ENCODE measurements at regions not wholly inside any gene's neighbourhood (a gene's known extent, or its start where the extent isn't known, plus 50 kb on each side); places are given as distances from the start of the nearest gene placed in this dataset.

GRCh38 chr12:71233083-71233482 is 75.3 kb upstream of the TSPAN8 start:
- no peaks in the 10 kb centered on the region for H3K36me3 Mint-ChIP-seq (ENCODE audit: insufficient read depth, unreplicated experiment)
- Histone ChIP-seq H3K9me3 (no peaks in the 10 kb centered on the region), H3K4me1 (no peaks in the 10 kb centered on the region), H3K36me3 (ENCODE audit: control insufficient read depth, insufficient read depth, low read length) (no peaks in the 10 kb centered on the region), H3K27me3 (replicated peaks; ENCODE audit: control insufficient read depth, insufficient read depth, low read length) (no peaks in the 10 kb centered on the region), H3K4me3 (ENCODE audit: low read depth, low read length) (no peak overlapping the region)
- POLR2A ChIA-PET = no interaction called here
- CTCF ChIA-PET = no interaction called here
- no peak for TF ChIP-seq CTCF (IDR thresholded peaks at IDR 0.05; ENCODE audit: insufficient read depth in 1 of 2, low read depth in 1 of 2, low read length in 1 of 2, severe bottlenecking in 1 of 2, unreplicated experiment in 1 of 2)
- no peaks in the 10 kb centered on the region for H3K4me1 Mint-ChIP-seq (ENCODE audit: low read depth, unreplicated experiment)
- no TSS peak for BruUV-seq (replicated peaks)
- no peaks in the 10 kb centered on the region for H3K9me3 Mint-ChIP-seq (ENCODE audit: unreplicated experiment)
- no peak overlapping the region for H3K27ac Mint-ChIP-seq (ENCODE audit: unreplicated experiment)
- no peak overlapping the region for H3K4me3 Mint-ChIP-seq (ENCODE audit: unreplicated experiment)
- no peaks in the 10 kb centered on the region for H3K27me3 Mint-ChIP-seq (ENCODE audit: insufficient read depth, unreplicated experiment)
- intact Hi-C loops (cut with micrococcal nuclease; ENCODE audit: unreplicated experiment) = no loop called here
- no peak for DNase-seq

- H3K4me3 Mint-ChIP-seq (ENCODE audit: unreplicated experiment) = no peak overlapping the region
- Histone ChIP-seq H3K9me3 (no peaks in the 10 kb centered on the region), H3K4me1 (no peaks in the 10 kb centered on the region), H3K36me3 (ENCODE audit: control insufficient read depth, insufficient read depth, low read length) (no peaks in the 10 kb centered on the region), H3K4me3 (ENCODE audit: low read depth, low read length) (no peak overlapping the region), H3K27me3 (replicated peaks; ENCODE audit: control insufficient read depth, insufficient read depth, low read length) (no peaks in the 10 kb centered on the region)
- intact Hi-C loops (cut with micrococcal nuclease; ENCODE audit: unreplicated experiment) = no loop called here
- DNase-seq = no peak
- POLR2A ChIA-PET = no interaction called here
- CTCF ChIA-PET = no interaction called here
- no peaks in the 10 kb centered on the region for H3K36me3 Mint-ChIP-seq (ENCODE audit: insufficient read depth, unreplicated experiment)
- H3K27ac Mint-ChIP-seq (ENCODE audit: unreplicated experiment) = no peak overlapping the region
- H3K27me3 Mint-ChIP-seq (ENCODE audit: insufficient read depth, unreplicated experiment) = no peaks in the 10 kb centered on the region
- no peaks in the 10 kb centered on the region for H3K9me3 Mint-ChIP-seq (ENCODE audit: unreplicated experiment)
- no TSS peak for BruUV-seq (replicated peaks)
- TF ChIP-seq CTCF (IDR thresholded peaks at IDR 0.05; ENCODE audit: insufficient read depth in 1 of 2, low read depth in 1 of 2, low read length in 1 of 2, severe bottlenecking in 1 of 2, unreplicated experiment in 1 of 2) = no peak
- H3K4me1 Mint-ChIP-seq (ENCODE audit: low read depth, unreplicated experiment) = no peaks in the 10 kb centered on the region
These were observed 72.7 kb upstream of the TSPAN8 start for GRCh38 chr12:71230542-71230941.

GRCh38 chr12:71223139-71223538 is 65.3 kb upstream of the TSPAN8 start:
- no peaks in the 10 kb centered on the region for H3K4me1 ChIP-seq
- no peak overlapping the region for H3K27ac Mint-ChIP-seq (ENCODE audit: unreplicated experiment)
- no peak overlapping the region for H3K4me3 Mint-ChIP-seq (ENCODE audit: unreplicated experiment)
- no peaks in the 10 kb centered on the region for H3K36me3 Mint-ChIP-seq (ENCODE audit: insufficient read depth, unreplicated experiment)
- H3K4me1 Mint-ChIP-seq (ENCODE audit: low read depth, unreplicated experiment) = no peaks in the 10 kb centered on the region
- ChIA-PET POLR2A (no interaction called here), CTCF (no interaction called here)
- no peak for DNase-seq
- no peak for TF ChIP-seq CTCF (IDR thresholded peaks at IDR 0.05; ENCODE audit: insufficient read depth in 1 of 2, low read depth in 1 of 2, low read length in 1 of 2, severe bottlenecking in 1 of 2, unreplicated experiment in 1 of 2)
- H3K27me3 ChIP-seq (replicated peaks; ENCODE audit: control insufficient read depth, insufficient read depth, low read length) = no peaks in the 10 kb centered on the region
- H3K36me3 ChIP-seq (ENCODE audit: control insufficient read depth, insufficient read depth, low read length) = no peaks in the 10 kb centered on the region
- intact Hi-C loops (cut with micrococcal nuclease; ENCODE audit: unreplicated experiment) = no loop called here
- no peaks in the 10 kb centered on the region for H3K9me3 Mint-ChIP-seq (ENCODE audit: unreplicated experiment)
- H3K9me3 ChIP-seq = no peaks in the 10 kb centered on the region
- no peaks in the 10 kb centered on the region for H3K27me3 Mint-ChIP-seq (ENCODE audit: insufficient read depth, unreplicated experiment)
- BruUV-seq (replicated peaks) = no TSS peak
- H3K4me3 ChIP-seq (ENCODE audit: low read depth, low read length) = no peak overlapping the region

Data from Caco-2 (cell line).